Esophagus muscularis mucosa (tissue), 4 donors: ENCODE measurements at regions not wholly inside any gene's neighbourhood (a gene's known extent, or its start where the extent isn't known, plus 50 kb on each side); places are given as distances from the start of the nearest gene placed in this dataset.

Experiments used
- EP300 ChIP-seq: sonication (generic); formaldehyde crosslinking; IDR thresholded peaks from one replicate; pipeline ENCODE4 v1.6.1; 2017; ENCODE audit warnings: antibody characterized with exemption
- POLR2A ChIP-seq: fragments of 450-650 bp; IDR thresholded peaks from one replicate; pipeline ENCODE4 v1.6.1; 2017; ENCODE audit warnings: antibody characterized with exemption, moderate library complexity, mild to moderate bottlenecking, low read depth
- TF ChIP-seq, protein P1 (sequence below), 3 experiments: fragments of 200-600 bp in 2 of 3; fragments of 450-650 bp in 1 of 3; sonication (generic) in 2 of 3; IDR thresholded peaks; one replicate each; pipeline ENCODE4 v1.5.1; 2017 to 2019; ENCODE audit warnings: antibody characterized with exemption in 3 of 3, mild to moderate bottlenecking in 2 of 3, moderate library complexity in 1 of 3

DNA sequence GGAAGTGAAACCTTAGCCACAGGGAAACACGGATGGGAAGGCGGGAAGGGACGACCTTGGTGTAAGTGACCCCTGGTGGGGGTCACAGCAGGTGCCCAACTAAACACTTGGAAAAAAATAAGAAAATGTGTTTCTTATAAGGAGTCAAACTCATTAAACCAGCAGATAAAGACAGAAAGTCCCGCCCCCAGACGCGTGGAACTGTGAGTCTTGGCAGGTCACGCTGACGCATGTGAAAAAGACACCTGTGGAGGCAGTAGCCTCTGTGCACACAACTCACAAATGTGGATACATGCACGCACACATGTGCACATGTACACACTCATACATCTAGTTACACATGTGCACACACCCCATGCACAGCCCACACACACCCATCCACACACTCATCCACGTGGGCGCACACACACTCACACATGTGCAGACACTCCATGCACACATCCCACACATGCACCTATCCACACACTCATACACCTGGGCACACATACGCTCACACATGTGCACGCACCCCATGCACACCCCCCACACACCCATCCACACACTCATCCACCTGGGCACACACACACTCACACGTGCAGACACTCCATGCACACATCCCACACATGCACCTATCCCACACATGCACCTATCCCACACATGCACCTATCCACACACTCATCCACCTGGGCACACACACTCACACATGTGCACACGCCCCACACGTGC lies 432.4 kb downstream of the SOX9 start:
- TF ChIP-seq, protein P1, sequence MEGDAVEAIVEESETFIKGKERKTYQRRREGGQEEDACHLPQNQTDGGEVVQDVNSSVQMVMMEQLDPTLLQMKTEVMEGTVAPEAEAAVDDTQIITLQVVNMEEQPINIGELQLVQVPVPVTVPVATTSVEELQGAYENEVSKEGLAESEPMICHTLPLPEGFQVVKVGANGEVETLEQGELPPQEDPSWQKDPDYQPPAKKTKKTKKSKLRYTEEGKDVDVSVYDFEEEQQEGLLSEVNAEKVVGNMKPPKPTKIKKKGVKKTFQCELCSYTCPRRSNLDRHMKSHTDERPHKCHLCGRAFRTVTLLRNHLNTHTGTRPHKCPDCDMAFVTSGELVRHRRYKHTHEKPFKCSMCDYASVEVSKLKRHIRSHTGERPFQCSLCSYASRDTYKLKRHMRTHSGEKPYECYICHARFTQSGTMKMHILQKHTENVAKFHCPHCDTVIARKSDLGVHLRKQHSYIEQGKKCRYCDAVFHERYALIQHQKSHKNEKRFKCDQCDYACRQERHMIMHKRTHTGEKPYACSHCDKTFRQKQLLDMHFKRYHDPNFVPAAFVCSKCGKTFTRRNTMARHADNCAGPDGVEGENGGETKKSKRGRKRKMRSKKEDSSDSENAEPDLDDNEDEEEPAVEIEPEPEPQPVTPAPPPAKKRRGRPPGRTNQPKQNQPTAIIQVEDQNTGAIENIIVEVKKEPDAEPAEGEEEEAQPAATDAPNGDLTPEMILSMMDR (IDR thresholded peaks at IDR 0.05) = no peak
- TF ChIP-seq POLR2A (no peak), EP300 (no peak)
